Erythroblast (primary cell): ENCODE measurements at regions not wholly inside any gene's neighbourhood (a gene's known extent, or its start where the extent isn't known, plus 50 kb on each side); places are given as distances from the start of the nearest gene placed in this dataset.

Experiments used
- GATA1 ChIP-seq: IDR thresholded peaks from 2 replicates; pipeline ENCODE4 v1.6.1; 2011; ENCODE audit warnings: low read depth, mild to moderate bottlenecking, control low read depth, low read length, moderate library complexity
- POLR2A ChIP-seq: IDR thresholded peaks from 2 replicates; pipeline ENCODE4 v1.6.1; 2011; ENCODE audit warnings: mild to moderate bottlenecking, low read length

DNA sequence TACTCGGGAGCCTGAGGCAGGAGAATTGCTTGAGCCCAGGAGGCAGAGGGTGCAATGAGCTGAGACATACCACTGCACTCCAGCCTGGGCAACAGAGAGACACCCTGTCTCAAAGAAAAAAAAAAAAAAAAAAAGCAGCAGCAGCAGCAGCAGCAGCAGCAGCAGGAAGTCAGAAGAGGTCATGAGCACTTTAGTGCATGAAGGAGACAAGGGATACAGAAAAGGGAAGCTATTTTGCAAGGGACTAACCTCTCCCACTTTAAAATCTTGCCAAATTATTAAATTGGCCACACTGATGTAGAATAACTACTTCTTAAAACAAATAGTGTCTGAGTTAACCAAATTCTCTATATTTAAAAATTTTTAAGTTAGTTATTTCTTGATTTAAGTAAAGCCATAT is 113.4 kb upstream of the PDE1A start:
- TF ChIP-seq POLR2A (no peak), GATA1 (no peak)
